Ammon's horn (tissue), 1 donor: ENCODE measurements at regions not wholly inside any gene's neighbourhood (a gene's known extent, or its start where the extent isn't known, plus 50 kb on each side); places are given as distances from the start of the nearest gene placed in this dataset.
A peak's percentile ranks its signal among the peaks of the same experiment; 100 is the strongest.

Experiments
- DNase-seq: peaks from one replicate; pipeline ENCODE4 v3.0.0-alpha.2; 2016; ENCODE audit warnings: low spot score

DNA sequence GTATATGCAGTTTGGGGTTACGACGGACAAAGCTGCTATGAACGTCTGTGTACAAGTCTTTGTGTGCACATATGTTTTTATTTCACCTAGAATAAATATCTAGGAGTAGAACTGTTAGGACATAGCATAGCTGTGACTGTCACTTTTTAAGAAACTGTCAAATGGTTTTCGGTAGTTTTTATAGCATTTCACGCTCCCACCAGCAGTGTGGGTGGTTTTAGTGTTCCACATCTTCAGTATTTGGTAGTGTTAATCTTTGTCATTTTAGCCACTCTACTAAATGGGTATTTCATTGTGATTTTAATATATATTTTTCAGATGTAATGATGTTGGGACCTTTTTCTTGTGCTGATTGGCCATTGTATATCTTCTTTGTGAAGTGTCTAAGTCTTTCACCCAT lies 109.1 kb upstream of the BCAT1 start:
- no peak for DNase-seq

DNA sequence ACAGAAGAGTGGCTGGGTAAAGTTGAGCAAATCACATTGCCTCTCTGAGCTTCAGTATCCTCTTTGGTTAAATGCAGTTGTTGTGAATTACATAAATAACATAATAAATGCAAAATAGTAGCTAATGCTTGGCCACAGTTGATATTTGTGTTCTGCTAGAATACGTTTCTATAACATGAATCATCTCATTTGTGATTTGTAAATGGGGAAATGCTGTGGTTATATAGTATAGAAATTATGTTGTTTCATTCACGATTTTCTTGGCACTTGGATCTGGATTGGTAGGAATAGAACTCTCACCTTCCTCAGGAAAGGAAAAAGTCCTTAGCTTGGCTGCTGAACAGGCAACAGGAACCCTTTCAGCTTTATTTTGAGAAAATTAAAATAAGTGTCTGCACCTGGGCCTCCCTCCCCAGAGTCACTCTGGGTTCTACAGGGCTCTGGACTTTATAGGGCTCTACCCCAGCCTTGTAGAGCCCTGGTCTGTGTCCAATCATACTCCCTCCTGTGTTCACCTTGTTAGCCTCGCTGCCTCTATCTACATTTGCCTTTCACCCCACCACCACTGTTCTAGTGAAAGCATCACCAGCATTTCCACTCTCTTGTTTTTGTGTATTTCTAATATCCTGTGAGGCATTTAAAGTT lies 107.7 kb upstream of the BCAT1 start:
- no peak for DNase-seq

DNA sequence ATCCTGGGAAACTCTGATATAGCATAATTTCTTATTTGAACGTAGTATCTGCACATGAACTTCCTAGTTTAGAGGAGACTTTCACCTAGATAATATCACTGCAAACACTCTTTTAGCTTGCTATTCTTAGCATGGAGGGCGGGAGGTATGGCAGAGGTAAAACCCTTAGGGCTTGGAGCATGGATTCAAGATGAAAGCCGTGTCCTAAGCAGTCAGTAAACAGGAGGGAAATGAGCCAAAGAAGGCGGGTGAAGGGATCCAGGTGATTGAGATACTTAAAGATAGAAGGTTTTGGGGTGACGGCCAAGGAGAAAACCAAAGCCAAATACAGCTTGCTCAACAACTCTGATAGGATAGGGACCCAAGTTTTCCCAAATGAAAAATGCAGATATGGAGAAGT lies 107.1 kb upstream of the BCAT1 start:
- DNase-seq, result no peak

DNA sequence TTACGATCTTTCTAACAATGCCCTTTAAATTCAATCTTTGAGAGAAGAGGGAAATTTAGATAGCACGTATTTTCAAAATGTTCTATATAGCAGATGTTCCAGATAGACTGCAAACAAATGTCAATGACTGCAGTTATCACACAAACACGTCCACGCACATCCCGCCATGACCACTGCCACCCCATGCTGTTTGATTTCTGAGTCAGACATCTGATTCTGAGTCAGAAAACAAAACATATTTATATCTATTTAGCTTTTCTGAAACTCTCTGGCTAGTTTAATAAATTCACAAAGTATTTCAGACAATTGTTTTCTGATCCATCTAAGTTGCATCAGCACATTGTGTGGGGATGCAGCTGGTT lies 105.9 kb upstream of the BCAT1 start:
- DNase-seq, result no peak

DNA sequence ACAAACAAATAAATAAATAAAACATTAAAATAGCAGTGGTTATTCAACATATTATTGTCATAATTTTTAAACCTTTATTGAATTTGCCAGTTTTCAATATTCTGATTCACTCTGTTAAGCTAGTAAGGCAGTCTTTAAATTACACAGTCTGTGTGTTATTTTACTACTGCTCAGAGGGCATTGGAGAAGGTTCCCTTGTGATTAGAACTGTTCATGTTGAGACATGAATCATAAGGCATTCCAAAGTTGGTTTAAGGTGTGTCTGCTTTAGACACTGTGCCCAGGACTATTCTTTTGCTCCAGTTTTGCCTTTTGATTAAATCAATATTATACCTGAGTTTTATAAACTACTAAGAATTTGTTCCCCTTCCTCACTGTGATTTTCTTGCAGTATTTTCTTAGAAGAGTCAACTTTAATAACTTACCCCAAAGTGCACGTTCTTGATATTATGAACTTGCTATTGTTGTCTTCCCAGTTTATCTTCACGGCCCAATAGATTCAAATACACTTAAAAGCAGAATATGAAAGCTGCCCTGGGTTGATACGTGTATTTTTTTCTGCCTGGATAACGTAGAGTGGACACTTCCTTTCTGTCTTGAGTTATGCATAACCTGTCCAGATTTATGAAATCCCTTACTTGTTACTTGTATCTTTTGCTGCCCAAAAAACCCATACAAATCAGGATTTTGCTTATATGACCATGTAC lies 105.3 kb upstream of the BCAT1 start:
- no peak for DNase-seq

DNA sequence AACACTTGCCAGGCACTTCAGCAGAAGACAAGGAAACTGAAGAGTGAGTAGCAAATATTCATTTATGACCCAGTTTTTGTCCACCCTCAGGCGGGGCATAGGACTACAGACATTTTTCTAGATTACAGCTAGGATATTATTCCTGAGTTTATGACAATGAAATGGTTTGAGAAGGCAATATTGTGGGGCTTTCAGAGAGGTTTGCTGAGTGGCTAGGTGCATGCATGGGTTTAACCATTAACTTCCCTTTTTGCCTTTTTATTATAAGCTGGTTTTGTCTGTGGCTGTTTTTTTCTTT lies 104.0 kb upstream of the BCAT1 start:
- DNase-seq, result no peak

DNA sequence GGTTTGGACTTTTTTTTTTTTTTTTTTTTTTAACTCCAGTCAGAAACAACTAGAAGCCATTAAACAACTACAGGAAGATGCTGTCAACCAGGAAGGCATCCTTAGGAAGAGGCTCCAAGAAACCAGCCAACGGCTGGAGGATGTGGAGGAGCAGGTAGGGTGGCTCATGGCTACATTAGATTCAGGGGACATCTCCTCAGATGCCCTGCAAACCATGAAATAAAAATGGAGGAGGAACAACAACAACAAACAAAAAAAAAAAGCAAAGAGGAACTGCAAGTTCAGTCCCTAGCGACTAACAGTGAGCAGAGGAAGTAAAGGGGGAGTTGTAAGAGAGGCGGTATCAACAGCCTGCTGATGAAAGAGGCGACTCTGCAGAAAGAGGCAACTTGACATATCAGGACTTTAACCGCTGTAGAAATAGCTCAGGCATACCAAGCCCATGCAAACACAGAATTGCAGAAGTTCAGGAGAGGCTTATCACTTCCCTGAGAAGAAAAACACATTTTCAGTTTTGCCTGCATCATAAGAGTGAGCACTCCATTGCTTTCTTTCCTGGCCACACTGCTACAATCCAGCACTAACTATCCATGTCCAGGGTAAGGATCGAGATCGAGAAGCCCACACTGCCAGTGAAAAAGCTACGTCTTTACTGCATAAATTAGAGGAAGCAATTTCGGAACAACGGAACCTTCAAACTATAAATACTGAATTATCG lies 103.5 kb upstream of the BCAT1 start:
- DNase-seq, result peak; percentile 81

DNA sequence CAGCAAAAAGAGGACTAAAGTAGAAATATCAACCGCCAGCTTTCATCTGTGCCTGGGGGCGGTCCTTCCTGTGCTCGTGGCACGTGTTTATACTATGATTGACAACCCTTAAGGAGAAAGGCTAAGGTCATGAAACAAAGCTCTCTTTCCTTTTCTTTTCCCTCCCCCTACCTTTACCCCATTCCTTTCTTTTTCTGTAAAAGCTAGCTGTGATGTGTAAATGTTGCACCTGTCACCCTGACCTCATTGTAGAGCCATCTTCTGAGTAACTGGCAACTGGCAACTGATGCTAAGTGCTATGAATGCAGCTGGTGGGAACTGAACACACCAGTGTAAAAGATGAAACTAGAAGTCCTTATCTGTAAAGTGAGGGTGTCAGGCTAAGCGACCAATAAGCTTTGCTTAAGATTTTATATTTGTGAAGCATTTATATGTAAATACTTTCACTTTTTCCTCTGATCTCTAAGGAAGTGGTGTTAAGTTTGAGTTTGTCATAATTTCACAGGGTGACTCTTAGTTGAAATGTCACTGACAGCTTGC lies 102.8 kb upstream of the BCAT1 start:
- DNase-seq, result no peak

DNA sequence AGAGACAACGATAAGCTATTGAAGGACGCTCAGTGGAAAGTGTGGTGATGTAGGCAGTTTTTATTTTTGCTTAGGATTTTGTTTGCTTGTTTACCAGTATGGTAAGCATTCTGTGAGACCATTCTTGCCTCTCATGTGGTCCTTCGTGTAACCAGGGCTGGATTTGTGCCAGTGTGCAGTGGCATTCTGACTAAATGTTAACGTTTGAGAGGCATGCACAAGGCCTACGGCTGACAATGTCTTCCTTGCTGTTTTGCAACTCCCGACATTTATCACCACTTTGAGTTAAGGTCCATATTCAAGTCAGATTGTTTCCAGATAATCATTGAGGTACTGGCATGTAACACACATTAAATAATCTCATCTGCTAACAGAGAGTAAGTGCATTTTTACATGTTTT lies 102.3 kb upstream of the BCAT1 start:
- DNase-seq, result no peak

DNA sequence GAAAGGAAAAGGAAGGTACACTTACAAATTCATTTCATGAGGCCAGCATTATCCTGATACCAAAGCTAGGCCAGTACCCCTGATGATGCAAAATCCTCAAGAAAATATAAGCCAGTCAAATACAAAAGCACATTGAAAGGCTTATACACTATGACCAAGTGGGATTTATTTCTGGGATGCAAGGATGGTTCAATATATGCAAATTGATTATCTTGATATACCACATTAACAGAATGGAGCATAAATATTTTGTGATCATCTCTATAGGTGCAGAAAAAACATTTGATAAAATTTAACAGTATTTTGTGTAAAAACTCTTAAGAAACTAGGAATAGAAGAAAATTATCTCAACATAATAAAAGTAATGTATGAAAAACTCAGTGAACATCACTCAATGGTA lies 97.0 kb upstream of the BCAT1 start:
- no peak for DNase-seq

DNA sequence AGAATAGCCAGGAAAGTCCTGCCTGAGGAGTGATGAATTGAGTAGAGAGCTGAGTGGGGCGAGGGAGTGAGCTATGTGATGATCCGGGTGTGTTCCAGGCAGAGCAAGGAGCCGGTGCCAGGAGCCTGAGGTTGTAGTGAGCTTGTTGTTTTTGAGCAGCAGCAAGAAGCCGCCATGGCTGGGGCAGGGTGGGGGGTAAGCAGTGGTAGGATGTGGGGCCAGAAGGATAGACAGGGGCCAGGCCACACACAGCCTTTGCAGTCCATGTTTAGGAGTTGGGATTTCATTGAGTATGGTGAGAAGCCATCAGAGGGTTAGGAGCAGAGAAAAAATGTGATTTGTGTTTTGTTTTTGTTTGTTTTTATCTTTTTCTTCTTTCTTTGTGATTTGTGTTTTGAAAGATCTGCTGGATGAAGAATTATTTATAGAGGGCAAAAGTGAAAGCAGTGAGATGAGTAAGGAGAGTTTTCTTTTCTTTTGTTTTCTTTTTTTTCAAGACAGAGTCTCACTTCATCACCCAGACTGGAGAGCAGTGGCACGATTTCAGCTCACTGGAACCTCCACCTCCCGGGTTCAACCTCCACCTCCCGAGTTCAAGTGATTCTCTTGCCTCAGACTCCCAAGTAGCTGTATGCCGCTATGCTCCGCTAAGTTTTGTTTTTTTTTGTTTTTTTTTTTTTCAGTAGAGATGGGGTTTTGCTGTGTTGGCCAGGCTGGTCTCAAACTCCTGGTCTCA lies 92.3 kb upstream of the BCAT1 start:
- no peak for DNase-seq

DNA sequence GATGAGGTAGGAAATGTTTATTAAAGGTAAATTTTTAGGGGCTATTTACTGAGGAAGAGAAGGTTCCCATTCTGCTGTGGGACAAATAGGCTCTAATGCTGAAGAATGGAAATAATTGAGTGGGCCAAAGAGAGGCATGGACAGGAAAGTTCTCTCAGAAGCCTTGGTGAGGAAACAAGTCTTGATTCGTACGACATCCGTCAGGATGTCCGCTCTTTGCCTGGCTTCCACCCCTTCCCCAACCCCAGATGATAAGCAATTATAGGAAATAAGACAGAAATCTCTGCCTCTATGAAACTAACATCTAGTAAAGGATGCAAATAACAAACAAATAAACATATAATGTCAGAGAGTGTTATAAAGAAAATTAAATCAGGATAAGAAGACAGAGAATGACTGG lies 91.7 kb upstream of the BCAT1 start:
- DNase-seq, result no peak

DNA sequence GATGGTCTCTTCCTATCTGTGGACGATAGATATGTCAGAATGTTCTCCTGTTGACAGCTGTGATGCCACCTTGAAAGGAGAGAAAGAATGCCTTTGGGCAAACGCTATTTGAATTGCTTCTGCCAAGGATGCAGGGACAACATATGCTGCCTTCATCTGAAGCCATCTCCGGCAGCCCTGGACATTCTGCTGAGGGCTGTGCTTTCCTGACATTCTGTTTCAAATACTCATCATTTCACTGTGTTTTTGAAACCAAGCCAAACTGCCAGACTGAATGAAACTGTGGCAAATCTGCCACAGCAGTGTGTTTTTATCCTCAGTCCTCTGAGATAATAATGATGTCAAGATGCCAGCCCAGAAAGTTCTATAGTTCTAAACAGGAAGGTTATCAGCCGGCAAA lies 85.8 kb upstream of the BCAT1 start:
- no peak for DNase-seq

DNA sequence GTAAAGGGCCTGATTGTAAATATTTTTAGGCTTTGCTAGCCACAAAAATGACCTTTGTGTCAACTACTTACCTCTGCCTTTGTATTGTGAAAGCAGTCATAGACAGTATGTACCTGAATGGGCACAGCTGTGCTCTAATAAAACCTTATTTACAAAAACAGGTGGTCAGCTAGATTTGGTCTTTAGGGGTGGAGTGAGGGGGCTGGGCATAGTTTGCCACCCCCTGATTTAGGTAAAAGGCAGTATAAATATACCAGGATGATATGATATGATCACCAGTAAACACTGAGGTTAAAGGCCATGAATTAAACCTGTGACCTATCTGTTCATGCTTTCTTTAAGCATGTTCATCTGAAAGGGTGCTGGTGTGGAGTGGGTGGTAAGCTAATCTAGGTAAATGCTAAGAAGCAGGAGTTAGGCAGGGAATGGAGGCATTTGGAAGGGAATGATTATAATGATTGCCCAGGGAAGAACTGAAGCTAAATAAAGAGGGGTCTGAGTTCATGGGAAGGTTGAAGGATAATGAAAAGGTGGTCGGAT lies 77.1 kb upstream of the BCAT1 start:
- DNase-seq, result no peak

DNA sequence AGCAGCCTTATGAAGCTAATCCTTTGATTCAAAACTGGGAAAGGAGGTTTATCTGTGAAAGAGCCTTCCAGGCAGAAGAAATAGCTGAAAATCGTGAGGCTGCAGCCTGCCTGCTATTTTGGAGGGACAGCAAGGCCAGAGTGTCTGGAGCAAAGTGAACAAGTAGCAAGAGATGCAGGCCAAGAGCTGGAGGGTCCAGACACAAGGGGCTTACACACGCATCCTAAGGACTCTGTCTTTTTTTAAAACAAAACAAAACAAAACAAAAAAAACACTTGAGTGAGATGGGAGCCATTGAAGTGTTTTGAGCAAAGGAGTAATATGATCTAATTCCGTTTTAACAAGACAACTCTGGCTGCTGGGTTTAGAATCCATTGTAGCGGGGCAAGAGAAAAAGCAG lies 76.4 kb upstream of the BCAT1 start:
- DNase-seq, result no peak

DNA sequence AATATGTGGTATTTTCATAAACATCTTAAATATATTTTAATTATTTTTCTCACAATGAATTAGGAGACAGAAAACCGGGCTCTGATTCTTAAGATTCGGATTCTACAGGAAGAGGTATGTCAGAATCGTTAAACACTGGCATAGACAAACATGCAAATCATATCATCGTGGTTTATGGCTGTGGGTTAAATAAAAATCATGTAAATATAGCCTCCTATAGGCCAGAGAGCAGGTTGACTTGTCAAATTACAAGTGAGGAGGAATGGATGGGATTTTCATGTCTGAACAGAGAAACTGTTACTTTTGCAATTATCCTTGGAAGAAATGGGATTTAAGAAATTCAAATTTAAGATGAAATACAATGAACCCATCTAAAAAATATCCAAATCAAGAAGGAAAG lies 74.9 kb upstream of the BCAT1 start:
- DNase-seq, result no peak

DNA sequence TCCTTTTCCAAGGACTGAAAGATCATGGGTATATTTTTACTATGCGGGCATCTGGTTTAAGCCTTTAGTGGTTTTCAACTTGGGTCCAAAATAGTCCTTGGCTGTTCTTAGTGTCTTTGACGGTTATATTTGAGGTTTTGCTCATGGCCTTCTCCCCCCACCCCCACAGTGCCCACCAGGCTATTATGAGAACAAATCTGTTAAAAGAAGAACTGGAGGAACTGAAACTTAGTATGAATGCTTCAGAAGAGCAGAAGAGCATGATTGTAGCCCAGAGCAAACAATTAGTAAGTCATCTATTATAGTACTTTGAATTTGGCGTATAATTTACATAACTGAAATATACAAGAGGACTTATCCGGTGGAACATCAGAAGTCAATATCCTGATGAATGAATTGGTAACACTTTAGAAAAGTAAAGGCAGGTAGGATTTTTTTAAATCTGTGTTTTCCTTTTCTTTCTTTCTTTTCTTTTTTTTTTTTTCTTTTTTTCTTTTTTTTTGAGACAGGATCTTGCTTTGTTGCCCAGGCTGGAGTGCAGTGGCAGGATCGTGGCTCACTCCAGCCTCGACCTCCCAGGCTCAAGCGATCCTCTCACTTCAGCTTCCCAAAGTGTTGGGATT lies 71.8 kb upstream of the BCAT1 start:
- no peak for DNase-seq

DNA sequence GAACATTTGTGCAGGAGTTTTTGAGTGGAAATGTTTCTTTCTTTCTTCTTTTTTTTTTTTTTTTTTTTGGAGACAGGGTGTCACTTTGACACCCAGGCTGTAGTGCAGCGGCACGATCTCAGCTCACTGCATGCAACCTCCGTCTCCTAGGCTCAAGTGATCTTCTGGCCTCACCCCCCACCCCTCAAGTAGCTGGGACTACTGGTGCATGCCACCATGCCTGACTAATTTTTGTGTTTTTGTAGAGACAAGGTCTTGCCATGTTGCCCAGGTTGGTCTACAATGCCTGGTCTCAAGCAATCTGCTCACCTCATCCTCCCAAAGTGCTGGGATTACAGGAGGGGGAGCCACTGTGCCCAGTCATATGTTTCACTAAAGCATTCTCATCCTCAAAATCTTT lies 69.2 kb upstream of the BCAT1 start:
- no peak for DNase-seq

DNA sequence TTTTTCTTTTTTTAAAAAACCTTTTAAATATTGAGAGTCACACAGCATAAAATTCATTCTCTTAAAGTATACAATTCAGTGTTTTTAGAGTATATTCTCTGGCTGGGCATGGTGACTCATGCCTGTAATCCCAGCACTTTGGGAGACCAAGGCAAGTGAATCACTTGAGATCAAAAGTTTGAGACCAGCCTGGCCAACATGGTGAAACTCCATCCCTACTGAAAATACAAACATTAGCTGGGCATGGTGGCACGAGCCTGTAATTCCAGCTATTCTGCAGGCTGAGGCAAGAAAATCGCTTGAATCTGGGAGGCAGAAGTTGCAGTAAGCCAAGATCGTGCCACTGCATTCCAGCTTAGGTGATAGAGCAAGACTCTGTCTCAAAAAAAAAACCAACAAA lies 68.4 kb upstream of the BCAT1 start:
- DNase-seq, result no peak

DNA sequence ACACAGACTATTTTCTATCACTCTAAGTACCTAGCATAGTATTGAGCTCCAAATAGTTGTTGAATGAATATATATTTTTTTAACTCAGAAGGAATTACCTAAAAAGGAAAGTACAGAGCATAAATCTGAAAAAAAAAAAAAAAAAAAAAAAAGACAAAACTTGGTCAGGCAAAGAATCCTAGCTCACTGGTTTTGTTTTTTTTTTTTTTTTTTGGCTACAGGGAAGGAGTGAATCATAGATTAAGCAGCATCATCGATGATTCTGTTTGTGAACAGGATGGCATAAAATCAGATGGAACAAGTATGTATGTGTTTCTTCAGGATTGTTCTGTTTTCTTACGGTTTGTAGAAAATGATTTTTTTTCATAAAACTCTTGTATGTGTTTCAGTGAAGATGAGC lies 66.1 kb upstream of the BCAT1 start:
- no peak for DNase-seq

DNA sequence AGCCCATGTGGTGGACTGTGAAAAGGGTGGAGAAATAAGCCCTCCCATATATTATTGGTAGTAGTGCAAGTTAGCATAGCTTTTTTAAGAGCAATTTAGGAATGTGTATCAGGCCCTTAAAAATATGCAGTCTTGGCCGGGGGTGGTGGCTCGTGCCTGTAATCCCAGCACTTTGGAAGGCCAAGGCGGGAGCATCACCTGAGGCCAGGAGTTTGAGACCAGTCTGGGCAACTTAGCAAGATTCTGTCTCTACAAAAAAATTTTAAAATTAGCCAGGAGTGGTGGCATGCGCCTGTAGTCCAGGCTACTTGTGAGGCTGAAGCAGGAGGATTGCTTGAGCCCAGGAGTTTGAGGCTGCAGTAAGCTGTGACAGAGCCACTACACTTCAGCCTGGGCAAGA lies 64.2 kb upstream of the BCAT1 start:
- DNase-seq, result no peak

DNA sequence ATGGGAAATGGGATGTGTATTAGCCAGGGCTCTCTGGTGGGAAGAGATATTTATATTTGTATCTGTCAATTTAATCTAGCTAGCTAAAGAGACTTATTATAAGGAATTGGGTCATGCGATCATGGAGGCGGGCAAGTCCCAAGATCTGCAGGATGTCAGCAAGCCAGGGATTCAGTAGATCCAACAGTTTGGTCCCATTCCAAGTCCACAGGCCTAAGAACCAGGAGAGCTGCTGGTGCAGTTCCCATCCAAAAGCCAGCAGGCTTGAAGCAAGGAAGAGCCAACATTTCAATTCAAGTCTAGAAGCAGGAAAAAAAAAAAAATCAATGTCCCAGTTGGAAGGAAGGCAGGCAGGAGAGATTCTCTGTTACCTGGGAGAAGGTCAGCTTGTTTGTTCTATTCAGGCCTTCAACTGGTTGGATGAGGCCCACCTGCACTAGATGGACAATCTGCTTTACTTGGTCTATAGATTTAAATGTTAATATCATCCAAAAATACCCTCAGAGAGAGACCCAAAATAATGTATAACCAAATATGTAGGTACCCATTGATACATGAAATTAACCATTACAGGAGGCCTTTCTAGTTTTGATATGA lies 60.7 kb upstream of the BCAT1 start:
- no peak for DNase-seq
